GM18505 (cell line): ENCODE measurements at regions not wholly inside any gene's neighbourhood (a gene's known extent, or its start where the extent isn't known, plus 50 kb on each side); places are given as distances from the start of the nearest gene placed in this dataset.
"Not testable (repeated sequence)": the region's sequence is repeated elsewhere in the genome, so short reads cannot be mapped to it uniquely, and the experiment has no call there.

Experiments
- ATAC-seq: cut with Tn5 transposase; IDR thresholded peaks from one replicate; pipeline ENCODE4 v1.9.1; 2021; ENCODE audit not compliant: unreplicated experiment
- POLR2A ChIP-seq: IDR thresholded peaks from 4 replicates; pipeline ENCODE4 v1.6.1; 2011; ENCODE audit warnings: borderline replicate concordance; ENCODE audit not compliant: insufficient read depth, insufficient read length; ENCODE audit errors: extremely low read depth

DNA sequence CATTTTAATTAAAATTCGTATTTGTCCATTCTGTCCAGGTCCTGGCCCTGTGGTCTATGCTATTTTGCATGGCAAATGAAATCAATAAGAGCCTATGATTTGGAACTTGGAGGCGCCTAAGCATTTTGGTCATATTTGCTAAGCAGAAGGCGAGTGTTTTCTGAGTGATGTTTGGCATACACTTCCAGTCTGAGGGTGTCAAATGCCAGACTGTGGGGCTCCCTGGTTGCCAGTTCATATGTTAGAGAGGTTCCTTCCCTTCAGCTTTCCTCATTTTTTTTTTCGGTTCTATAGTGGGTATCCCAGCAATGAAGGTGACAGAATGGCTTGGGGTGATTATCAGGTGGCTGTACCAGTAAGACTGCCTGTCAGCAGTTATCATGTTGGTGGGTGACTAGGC lies 1007.8 kb upstream of the WWC1 start:
- TF ChIP-seq POLR2A = no peak
- no peak for ATAC-seq

DNA sequence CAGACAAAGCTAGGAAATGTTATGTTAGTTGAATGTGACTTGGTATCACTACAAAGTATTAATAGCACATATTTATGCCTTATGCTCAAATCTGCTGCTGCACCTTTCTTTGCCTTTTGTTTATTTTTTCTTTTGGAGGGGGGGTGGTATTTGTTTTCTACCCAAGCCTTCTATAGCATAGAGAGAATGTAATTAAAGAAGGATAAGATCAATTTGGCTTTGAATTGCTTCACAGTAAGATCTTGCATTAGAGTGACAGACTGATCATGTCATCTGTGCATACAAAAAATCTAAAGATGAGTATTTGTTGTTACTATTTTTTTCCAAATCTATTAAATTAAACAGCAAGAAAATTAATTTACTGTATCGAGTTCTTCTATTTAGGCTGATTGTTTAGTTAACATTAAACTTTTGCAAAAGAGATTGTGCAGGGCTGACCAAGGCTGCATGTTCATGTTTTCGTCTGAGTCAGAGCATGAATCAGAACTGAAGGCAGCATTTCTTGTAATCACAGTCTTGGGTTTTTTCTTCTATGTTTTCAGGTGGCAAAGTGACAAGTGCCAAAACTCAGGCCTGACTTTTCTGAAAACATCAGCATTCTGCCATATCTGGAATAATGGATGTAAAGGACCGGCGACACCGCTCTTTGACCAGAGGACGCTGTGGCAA lies 1007.1 kb upstream of the WWC1 start:
- TF ChIP-seq POLR2A = no peak
- ATAC-seq = no peak

DNA sequence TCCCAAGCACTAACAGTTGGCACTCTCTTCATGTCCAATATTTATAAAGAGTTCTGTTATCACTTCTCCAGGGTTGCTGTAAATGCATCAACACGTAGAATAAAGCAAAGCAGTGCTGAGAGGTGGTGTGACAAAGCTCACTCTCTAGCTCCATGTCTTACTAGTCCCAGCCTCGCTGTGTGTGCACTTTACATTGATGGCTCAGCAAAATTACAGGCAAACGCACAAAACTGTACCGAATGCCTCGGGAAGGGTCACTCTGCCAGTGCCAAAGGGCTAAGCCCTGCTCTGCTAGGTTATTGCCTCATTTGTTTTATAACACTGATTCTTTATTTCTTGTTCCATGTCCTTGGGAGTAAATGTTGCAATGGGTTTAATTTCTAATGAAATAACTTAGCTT lies 1005.9 kb upstream of the WWC1 start:
- no peak for TF ChIP-seq POLR2A
- ATAC-seq = no peak

DNA sequence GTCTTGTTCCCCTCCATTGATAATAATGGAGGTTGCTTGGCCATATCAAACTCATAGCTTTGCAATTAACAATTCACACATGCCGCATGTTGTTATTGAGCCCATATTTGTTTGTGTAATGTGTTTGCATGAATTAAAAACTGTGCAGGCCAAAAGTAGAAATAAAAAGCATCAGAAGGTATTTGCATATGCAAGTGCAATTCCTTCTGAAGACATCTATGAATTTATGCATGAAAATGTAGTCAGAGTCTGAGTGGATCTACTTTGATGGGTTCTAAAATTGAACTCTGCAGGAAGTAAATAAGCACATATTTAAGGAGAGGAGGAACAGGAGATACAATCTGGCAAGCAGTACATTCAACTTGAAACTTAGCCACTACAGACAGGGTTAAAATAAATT lies 1004.6 kb upstream of the WWC1 start:
- ATAC-seq = no peak
- TF ChIP-seq POLR2A = no peak

DNA sequence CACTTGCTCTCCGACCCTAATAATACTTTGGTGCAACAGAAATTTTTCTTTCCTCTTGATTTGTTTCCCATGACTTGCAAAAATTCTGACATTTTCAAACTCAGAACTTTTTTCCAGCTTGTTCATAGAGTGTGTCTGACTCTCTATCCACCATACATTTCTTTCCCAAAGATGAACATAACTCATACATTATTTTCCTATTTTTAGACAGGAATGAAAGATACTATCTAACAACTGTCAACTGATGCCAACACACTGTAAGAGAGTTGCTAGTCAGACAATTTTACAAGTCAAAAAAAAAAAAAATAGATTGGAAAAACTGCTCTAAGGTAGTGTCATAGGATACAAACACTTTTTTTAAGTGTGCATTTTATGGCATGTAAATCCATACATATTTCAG lies 1001.0 kb upstream of the WWC1 start:
- no peak for TF ChIP-seq POLR2A

DNA sequence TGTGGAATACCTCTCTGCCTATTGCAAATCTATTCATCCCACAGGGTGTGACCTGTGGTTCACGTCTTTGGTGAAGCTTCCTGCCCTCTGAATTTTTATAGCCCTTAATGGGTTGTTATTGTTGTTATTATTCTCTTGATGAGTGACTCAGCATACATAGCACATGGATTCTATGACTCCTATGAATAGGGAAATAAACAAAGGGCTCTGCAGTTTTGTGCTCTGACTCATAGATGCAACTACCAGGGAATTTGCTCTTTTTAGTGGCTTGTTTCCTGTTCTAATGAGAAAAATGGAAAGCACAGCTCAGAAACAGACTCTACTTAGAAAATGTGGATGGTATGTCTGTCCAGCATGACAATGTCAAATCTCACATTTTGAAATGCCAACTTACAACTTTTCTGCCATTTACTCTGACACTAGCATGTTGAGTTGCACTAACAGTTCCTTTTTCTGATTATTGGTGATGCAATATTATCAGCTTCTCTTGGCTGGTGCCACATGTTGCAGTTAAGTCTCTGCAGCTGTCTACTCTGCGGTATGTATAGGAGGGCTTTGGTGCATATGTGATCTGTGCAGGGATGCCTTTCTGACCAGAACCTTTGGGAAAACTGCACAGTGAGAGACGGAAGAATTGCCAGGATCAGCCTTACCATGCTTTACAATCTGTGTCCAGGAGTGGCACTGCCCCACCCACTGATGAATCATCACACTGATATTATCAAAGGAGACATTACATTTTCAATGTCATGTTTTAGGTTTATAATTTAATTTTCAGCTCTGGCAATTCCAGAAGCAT lies 996.4 kb upstream of the WWC1 start:
- no peak for ATAC-seq
- TF ChIP-seq POLR2A = no peak

More for the DNA sequence above, 1001.0 kb upstream of the WWC1 start:
- no peak for ATAC-seq

DNA sequence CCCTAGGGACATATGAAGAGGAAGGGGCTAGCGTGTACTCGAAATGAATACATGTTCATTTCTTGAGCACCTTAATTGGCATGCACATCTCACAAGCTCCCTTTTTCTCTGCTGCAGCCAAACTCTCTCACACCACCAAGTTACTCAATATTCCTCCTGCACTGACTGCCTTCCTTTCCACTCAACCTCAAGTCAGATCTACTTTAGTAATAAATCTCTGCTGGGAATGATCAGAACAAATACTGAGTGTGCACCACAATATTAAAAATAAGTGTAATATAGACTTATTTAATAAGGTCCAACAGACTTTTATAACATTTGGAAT lies 995.8 kb upstream of the WWC1 start:
- no peak for ATAC-seq
- no peak for TF ChIP-seq POLR2A

DNA sequence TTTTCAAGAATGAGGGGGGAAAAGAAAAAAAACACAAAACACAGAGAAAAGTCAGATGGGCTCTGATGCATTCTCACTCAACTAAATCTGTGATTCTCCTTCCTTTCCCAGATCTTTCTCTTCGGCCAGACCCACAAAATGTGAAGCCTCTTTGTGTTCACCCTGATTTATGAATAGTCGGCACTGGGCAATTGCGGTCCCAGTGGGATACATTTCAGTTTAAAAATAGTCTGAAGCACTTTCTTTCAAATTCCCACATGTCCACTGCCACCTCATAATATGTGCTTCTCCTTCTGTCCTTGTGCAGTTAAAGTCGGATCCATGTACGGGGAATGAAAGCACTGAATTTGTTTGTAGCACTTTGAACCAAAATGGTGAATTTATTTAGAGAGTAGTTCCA lies 995.4 kb upstream of the WWC1 start:
- ATAC-seq = no peak
- TF ChIP-seq POLR2A = no peak

DNA sequence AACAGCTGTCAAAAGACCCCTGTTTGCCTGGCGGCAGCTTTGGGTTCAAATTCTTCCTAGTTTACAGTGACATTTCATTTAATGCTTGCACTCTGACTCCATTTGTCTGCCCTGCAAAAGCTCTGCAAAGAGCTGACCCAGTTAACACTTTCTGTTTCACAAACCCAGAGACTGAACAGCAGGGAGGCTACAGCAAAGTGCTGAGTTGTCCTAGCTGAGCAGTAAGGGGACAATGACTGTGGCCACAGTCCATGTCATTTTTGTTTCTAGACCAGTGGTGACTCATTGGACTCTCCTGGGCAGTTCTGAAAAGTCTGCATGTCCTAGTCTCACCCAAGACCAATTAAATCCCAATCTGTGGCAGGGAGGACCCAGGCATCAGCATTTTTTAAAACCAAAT lies 994.8 kb upstream of the WWC1 start:
- ATAC-seq = no peak
- TF ChIP-seq POLR2A = no peak

DNA sequence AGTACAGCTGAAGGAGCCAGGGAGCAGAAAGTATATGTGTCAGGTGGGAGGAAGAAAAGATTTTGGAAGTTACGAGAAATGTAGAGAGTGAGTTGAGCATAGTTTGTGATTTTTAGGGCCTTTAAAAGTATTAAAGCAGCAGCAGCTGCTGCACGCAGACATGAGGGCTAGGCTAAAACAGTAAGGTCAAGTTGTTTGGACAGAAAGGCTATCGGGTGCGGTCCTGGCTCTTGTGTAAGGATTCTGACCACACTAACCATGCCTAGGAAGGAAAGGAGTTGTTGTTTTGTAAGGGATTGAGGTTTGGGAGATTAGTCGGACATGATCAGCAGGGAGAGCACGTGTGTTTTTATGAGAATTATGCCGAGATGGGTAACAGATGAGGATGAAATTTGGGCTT lies 991.6 kb upstream of the WWC1 start:
- not testable (repeated sequence) for ATAC-seq

DNA sequence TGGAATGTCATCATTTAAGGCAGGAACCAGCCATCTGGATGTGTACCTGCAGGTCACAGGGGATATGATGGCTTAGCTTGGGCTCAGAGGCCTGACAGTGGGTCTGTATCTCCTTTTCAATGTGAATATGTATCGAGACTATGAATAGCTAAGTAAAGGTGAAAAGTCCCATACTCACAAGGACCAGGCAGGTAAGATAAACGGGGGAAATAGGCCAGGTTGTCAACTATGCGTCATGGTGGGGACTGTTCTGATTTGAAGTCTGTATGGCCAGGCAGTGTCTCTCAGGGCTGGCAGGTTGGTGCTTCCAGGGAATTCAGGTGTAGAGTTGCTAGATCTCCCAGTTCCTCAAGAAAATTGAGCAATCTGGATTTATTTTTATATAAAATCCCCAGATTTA lies 987.9 kb upstream of the WWC1 start:
- ATAC-seq = no peak
- TF ChIP-seq POLR2A = no peak

DNA sequence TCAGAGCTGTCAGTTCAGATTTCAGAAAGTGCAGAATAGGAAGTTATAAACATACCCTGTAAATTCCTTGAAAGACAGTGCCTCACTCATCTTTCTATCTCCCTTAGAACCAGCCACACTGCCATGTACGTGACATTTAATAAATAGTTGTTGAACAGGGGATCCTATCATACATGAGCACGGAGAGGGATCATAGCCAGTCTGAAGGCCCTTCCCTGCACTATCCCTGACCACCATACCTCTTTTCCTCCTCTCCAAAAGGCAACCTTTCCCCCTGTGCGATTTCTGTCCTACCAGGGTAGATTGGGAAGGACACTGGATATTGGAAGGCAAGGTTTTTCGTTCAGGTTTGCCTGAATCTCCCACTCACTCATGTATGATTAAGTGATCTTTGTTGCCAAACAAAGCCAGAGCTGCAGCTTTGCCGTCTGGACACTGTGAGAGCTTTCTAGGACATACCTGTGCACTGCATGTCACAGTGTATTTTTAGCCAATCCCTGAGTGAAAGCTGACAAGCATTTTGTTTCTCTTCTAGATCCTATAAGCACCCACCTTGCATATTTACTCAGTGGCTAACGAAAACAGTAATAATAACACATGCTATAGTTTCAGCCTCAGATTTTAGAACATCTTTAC lies 986.5 kb upstream of the WWC1 start:
- TF ChIP-seq POLR2A = no peak
- no peak for ATAC-seq

DNA sequence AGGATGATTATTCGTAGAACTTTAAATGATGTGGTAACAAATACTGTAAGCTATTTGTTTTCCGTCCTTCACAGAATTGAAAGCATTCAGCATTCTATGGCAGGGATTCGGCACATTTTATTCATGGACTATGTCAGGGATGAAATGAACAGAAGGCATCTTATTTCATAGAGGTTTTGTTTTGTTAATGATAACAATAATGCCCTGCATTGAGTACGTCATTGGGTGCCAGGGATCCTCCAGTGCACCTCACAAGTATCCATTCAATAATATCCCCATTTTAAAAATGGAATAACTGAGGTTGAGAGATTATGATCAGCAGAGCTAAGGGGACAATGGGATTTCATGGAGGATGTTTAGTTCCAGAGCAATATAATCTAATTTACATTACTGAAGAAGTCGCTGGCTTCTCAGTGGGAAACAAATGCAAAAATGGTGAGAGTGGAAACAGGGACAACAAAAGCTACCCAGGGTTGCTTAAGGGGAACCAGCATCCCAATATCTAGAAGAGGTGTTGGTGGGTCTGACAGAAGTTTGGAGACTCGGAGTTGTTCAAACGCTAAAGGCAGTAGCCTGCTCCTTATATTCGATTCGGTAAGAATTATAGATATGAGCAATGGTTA lies 985.7 kb upstream of the WWC1 start:
- no peak for ATAC-seq
- no peak for TF ChIP-seq POLR2A

DNA sequence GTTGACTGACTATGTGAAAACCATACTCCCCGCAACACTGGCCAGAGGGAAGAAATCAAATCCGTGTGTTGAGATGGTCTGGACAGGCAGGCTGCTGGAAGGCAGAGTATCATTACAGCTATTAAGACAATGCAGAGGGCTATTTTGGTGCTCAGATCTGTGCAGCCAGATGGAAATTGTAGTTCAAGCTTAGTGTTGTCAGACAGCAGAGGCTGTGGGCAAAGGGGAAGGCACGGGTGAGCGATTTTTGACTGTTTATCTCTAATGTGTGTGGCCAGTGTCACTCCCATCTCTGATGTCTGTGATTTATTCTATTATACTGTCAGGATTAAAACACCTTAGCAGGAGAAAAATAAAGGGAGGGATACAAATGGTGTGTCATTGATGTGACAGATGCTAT lies 984.4 kb upstream of the WWC1 start:
- no peak for ATAC-seq
- TF ChIP-seq POLR2A = no peak
